ENCODE measurements at regions not wholly inside any gene's neighbourhood (a gene's known extent, or its start where the extent isn't known, plus 50 kb on each side); places are given as distances from the start of the nearest gene placed in this dataset.

DNA sequence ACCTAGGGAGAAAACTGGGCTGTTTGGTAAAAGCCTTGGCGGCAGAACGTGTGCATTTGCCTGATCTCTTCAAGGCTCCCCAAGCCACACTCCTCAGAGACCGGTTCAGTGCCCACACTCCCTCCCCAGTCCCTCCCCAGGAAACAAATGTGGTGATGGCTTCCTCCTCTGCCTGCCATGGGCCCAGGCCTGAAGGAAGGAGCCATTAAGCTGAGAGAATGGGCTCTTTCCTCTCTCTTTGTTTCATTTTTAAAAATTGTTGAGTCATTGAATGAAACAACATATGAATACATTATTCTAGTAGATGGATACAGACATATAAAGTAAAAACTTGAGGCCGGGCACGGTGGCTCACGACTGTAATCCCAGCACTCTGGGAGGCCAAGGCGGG, 50.6 kb upstream of the YWHAQ start:
- H3K27ac Mint-ChIP-seq (ENCODE audit: unreplicated experiment), result no peak overlapping the region
- no peak overlapping the region for H3K4me3 Mint-ChIP-seq (ENCODE audit: low read depth, unreplicated experiment)
- intact Hi-C loops (cut with micrococcal nuclease; ENCODE audit: unreplicated experiment), result no loop called here
- no peak for DNase-seq
- peaks cover 2% of the 10 kb centered on the region for H3K9me3 Mint-ChIP-seq (ENCODE audit: low read depth, unreplicated experiment)
- no peaks in the 10 kb centered on the region for H3K36me3 Mint-ChIP-seq (ENCODE audit: insufficient read depth, unreplicated experiment)
- TF ChIP-seq, protein P1, sequence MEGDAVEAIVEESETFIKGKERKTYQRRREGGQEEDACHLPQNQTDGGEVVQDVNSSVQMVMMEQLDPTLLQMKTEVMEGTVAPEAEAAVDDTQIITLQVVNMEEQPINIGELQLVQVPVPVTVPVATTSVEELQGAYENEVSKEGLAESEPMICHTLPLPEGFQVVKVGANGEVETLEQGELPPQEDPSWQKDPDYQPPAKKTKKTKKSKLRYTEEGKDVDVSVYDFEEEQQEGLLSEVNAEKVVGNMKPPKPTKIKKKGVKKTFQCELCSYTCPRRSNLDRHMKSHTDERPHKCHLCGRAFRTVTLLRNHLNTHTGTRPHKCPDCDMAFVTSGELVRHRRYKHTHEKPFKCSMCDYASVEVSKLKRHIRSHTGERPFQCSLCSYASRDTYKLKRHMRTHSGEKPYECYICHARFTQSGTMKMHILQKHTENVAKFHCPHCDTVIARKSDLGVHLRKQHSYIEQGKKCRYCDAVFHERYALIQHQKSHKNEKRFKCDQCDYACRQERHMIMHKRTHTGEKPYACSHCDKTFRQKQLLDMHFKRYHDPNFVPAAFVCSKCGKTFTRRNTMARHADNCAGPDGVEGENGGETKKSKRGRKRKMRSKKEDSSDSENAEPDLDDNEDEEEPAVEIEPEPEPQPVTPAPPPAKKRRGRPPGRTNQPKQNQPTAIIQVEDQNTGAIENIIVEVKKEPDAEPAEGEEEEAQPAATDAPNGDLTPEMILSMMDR (IDR thresholded peaks at IDR 0.05; ENCODE audit: unreplicated experiment), result no peak
- H3K27me3 Mint-ChIP-seq (ENCODE audit: unreplicated experiment), result no peaks in the 10 kb centered on the region
- CTCF ChIA-PET, result no interaction called here
- no TSS peak for BruUV-seq (replicated peaks)
- H3K4me1 Mint-ChIP-seq (ENCODE audit: low read depth, unreplicated experiment), result peaks cover under 1% of the 10 kb centered on the region

DNA sequence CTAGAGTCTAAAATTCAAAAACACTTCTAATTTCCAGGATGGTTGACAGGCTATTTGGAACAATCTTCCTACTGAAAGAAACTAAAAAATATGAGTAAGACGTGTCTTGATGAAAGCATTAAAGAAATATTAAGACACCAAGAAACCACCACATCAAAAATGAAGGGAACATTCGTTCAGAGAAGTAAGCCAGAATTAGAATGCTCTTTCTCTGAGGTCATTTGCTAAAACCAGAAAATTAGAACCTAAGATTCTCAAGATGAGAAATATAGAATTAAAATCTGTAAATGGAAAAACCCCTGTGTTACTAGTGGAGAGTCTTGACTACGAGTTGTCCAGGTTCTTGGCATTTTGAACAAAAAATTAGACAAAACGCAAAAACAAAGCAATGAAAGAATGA, 54.8 kb upstream of the YWHAQ start:
- no peaks in the 10 kb centered on the region for H3K4me1 Mint-ChIP-seq (ENCODE audit: low read depth, unreplicated experiment)
- TF ChIP-seq, protein P1 (IDR thresholded peaks at IDR 0.05; ENCODE audit: unreplicated experiment), result no peak
- no peaks in the 10 kb centered on the region for H3K9me3 Mint-ChIP-seq (ENCODE audit: low read depth, unreplicated experiment)
- intact Hi-C loops (cut with micrococcal nuclease; ENCODE audit: unreplicated experiment), result no loop called here
- no peak overlapping the region for H3K27ac Mint-ChIP-seq (ENCODE audit: unreplicated experiment)
- no peaks in the 10 kb centered on the region for H3K27me3 Mint-ChIP-seq (ENCODE audit: unreplicated experiment)
- H3K36me3 Mint-ChIP-seq (ENCODE audit: insufficient read depth, unreplicated experiment), result no peaks in the 10 kb centered on the region
- no peak for DNase-seq
- H3K4me3 Mint-ChIP-seq (ENCODE audit: low read depth, unreplicated experiment), result no peak overlapping the region
- no TSS peak for BruUV-seq (replicated peaks)
- CTCF ChIA-PET, result no interaction called here

DNA sequence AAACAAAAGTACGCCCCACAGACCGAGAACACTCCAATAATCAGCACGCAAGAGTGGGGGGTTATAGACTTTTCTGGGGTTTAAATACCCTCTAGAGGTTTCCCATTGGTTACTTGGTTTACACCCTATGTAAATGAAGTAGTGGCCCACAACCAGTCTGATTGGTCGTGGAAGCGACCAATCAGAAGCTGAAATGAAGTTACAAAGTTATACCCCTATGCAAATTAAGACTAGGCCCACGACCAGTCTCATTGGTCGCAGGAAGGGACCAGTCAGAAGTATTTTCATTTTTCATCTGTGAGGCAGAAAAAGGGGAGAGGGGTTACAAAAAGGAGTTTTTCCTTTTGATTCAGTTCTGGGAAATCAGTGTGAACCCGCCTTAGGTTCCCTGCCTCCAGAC, 55.3 kb upstream of the YWHAQ start:
- no peak overlapping the region for H3K4me3 Mint-ChIP-seq (ENCODE audit: low read depth, unreplicated experiment)
- no peaks in the 10 kb centered on the region for H3K36me3 Mint-ChIP-seq (ENCODE audit: insufficient read depth, unreplicated experiment)
- H3K27me3 Mint-ChIP-seq (ENCODE audit: unreplicated experiment), result no peaks in the 10 kb centered on the region
- TF ChIP-seq, protein P1 (IDR thresholded peaks at IDR 0.05; ENCODE audit: unreplicated experiment), result no peak
- no peaks in the 10 kb centered on the region for H3K4me1 Mint-ChIP-seq (ENCODE audit: low read depth, unreplicated experiment)
- DNase-seq, result no peak
- H3K9me3 Mint-ChIP-seq (ENCODE audit: low read depth, unreplicated experiment), result no peaks in the 10 kb centered on the region
- no peak overlapping the region for H3K27ac Mint-ChIP-seq (ENCODE audit: unreplicated experiment)
- CTCF ChIA-PET, result no interaction called here
- intact Hi-C loops (cut with micrococcal nuclease; ENCODE audit: unreplicated experiment), result no loop called here
- BruUV-seq (replicated peaks), result no TSS peak

DNA sequence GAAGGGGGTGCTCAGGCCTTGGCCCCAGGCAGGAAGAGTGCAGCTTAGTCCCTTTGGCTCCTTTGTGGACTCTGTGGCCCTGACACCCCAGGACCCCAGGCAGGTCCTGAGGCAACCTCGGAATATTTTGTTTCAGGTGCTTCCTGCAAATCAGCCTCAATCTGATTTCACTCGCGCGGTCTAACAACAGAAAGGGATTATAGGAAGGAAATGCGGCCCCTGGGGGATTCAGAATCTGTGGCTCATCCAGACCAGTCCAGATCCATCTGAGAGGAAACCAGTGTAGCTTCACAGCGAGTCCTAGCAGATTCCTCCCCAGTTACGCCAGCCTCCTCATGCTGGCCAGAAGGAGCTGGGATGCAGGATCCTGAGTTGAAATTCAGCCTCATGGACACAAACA, 59.5 kb upstream of the YWHAQ start:
- no peaks in the 10 kb centered on the region for H3K36me3 Mint-ChIP-seq (ENCODE audit: insufficient read depth, unreplicated experiment)
- intact Hi-C loops (cut with micrococcal nuclease; ENCODE audit: unreplicated experiment), result no loop called here
- TF ChIP-seq, protein P1 (IDR thresholded peaks at IDR 0.05; ENCODE audit: unreplicated experiment), result no peak
- CTCF ChIA-PET, result interaction anchor here (1.6 kb wide), 1 partner anchor 13 kb away, joined by 3 read pairs; no protein-coding TSS in a partner anchor
- no peak overlapping the region for H3K27ac Mint-ChIP-seq (ENCODE audit: unreplicated experiment)
- H3K9me3 Mint-ChIP-seq (ENCODE audit: low read depth, unreplicated experiment), result no peaks in the 10 kb centered on the region
- no peaks in the 10 kb centered on the region for H3K27me3 Mint-ChIP-seq (ENCODE audit: unreplicated experiment)
- no peak for DNase-seq
- no TSS peak for BruUV-seq (replicated peaks)
- H3K4me3 Mint-ChIP-seq (ENCODE audit: low read depth, unreplicated experiment), result no peak overlapping the region
- H3K4me1 Mint-ChIP-seq (ENCODE audit: low read depth, unreplicated experiment), result no peaks in the 10 kb centered on the region

Measured in Calu3 (cell line).